GM19452 (cell line): ENCODE measurements at regions not wholly inside any gene's neighbourhood (a gene's known extent, or its start where the extent isn't known, plus 50 kb on each side); places are given as distances from the start of the nearest gene placed in this dataset.
"Not testable (repeated sequence)": the region's sequence is repeated elsewhere in the genome, so short reads cannot be mapped to it uniquely, and the experiment has no call there.

Source experiments
- ATAC-seq: cut with Tn5 transposase; IDR thresholded peaks from one replicate; pipeline ENCODE4 v1.9.1; 2021; ENCODE audit not compliant: unreplicated experiment

- no peak for ATAC-seq
These were observed 50.9 kb upstream of the OLIG3 start for GRCh38 chr6:137545073-137545472.

GRCh38 chr6:137547186-137547585 is 53.0 kb upstream of the OLIG3 start:
- no peak for ATAC-seq

GRCh38 chr6:137547601-137548000 is 53.4 kb upstream of the OLIG3 start:
- no peak for ATAC-seq

- no peak for ATAC-seq
These were observed 54.9 kb upstream of the OLIG3 start for GRCh38 chr6:137549106-137549505.

- no peak for ATAC-seq
These were observed 56.3 kb upstream of the OLIG3 start for GRCh38 chr6:137550535-137550934.

GRCh38 chr6:137552146-137552545 is 58.0 kb upstream of the OLIG3 start:
- ATAC-seq: no peak

GRCh38 chr6:137552809-137553208 is 58.6 kb upstream of the OLIG3 start:
- ATAC-seq: no peak

- ATAC-seq: not testable (repeated sequence)
These were observed 65.5 kb upstream of the OLIG3 start for GRCh38 chr6:137559521-137560183.

GRCh38 chr6:137560184-137560563 is 66.0 kb upstream of the OLIG3 start:
- no peak for ATAC-seq

- no peak for ATAC-seq
These were observed 73.9 kb upstream of the OLIG3 start for GRCh38 chr6:137568067-137568466.

GRCh38 chr6:137570393-137570792 is 76.2 kb upstream of the OLIG3 start:
- ATAC-seq: no peak

- no peak for ATAC-seq
These were observed 77.7 kb upstream of the OLIG3 start for GRCh38 chr6:137571854-137572253.

- no peak for ATAC-seq
These were observed 79.5 kb upstream of the OLIG3 start for GRCh38 chr6:137573739-137574138.

GRCh38 chr6:137579612-137580011 is 85.4 kb upstream of the OLIG3 start:
- no peak for ATAC-seq

- no peak for ATAC-seq
These were observed 87.0 kb upstream of the OLIG3 start for GRCh38 chr6:137581019-137581707.

GRCh38 chr6:137583519-137583918 is 89.3 kb upstream of the OLIG3 start:
- not testable (repeated sequence) for ATAC-seq

GRCh38 chr6:137588472-137588871 is 94.3 kb upstream of the OLIG3 start:
- ATAC-seq: no peak

GRCh38 chr6:137589067-137589848 is 95.1 kb upstream of the OLIG3 start:
- ATAC-seq: peak; percentile 100

- no peak for ATAC-seq
These were observed 96.5 kb upstream of the OLIG3 start for GRCh38 chr6:137590684-137591083.

- no peak for ATAC-seq
These were observed 107.3 kb upstream of the OLIG3 start for GRCh38 chr6:137601471-137601870.

- no peak for ATAC-seq
These were observed 108.4 kb upstream of the OLIG3 start for GRCh38 chr6:137602313-137603197.
